Ascending aorta (tissue), 2 donors: ENCODE measurements at regions not wholly inside any gene's neighbourhood (a gene's known extent, or its start where the extent isn't known, plus 50 kb on each side); places are given as distances from the start of the nearest gene placed in this dataset.

Source experiments
- DNase-seq, 2 donors: peaks; one replicate each; pipeline ENCODE4 v3.0.0-alpha.2; 2019; ENCODE audit warnings: low spot score in 2 of 2
- H3K27ac ChIP-seq, 2 donors: fragments of 200-600 bp; sonication (generic); one replicate each; pipeline ENCODE4 v1.5.1; 2016 to 2017; ENCODE audit warnings: mild to moderate bottlenecking in 1 of 2
- H3K27me3 ChIP-seq: fragments of 200-600 bp; sonication (generic); one replicate; pipeline ENCODE4 v1.5.1; 2017
- H3K36me3 ChIP-seq, 2 donors: fragments of 200-600 bp; sonication (generic); one replicate each; pipeline ENCODE4 v1.5.1; 2016
- H3K4me1 ChIP-seq, 2 donors: fragments of 200-600 bp; sonication (generic); one replicate each; pipeline ENCODE4 v1.5.1; 2016 to 2017; ENCODE audit warnings: mild to moderate bottlenecking in 1 of 2
- H3K4me3 ChIP-seq, 2 donors: fragments of 200-600 bp; sonication (generic); one replicate each; pipeline ENCODE4 v1.5.1; 2016 to 2017; ENCODE audit warnings: mild to moderate bottlenecking in 1 of 2
- H3K9me3 ChIP-seq, 2 donors: fragments of 200-600 bp; sonication (generic); one replicate each; pipeline ENCODE4 v1.5.1; 2016
- intact Hi-C: fragments of 100-400 bp; cut with DNase I; formaldehyde crosslinking; loops from one replicate; pipeline ENCODE4 v1.15.1; 2023
- TF ChIP-seq, protein P1 (sequence below), 3 experiments: fragments of 200-600 bp in 2 of 3; fragments of 450-650 bp in 1 of 3; sonication (generic) in 2 of 3; IDR thresholded peaks; one replicate each; pipeline ENCODE4 v1.5.1; 2016 to 2019; ENCODE audit warnings: antibody characterized with exemption in 3 of 3, mild to moderate bottlenecking in 1 of 3, moderate library complexity in 1 of 3

DNA sequence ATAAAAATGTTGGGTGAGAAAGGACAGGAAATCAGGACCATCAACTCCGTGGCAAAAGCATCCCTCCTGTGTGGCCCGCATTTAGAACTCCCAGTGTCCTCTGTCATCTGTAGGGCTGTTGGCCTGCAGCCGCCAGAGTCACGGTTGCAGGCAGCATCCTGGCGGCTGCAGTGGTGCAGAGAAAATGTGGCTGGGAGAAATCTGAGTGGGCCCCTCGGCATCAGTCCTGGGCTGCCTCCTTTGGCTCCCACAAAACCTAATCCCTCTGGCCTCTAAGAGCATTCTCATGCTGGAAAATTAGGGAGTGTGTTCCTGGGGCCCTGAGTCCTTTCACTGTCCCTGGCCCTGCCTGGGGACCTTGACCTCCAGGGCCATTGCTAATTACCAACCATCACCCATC lies 121.9 kb downstream of the WT1 start:
- Histone ChIP-seq H3K27me3 (no peaks in the 10 kb centered on the region), H3K27ac (no peak overlapping the region), H3K4me1 (no peaks in the 10 kb centered on the region), H3K36me3 (no peaks in the 10 kb centered on the region), H3K4me3 (no peak overlapping the region), H3K9me3 (no peaks in the 10 kb centered on the region)
- DNase-seq = no peak
- TF ChIP-seq, protein P1, sequence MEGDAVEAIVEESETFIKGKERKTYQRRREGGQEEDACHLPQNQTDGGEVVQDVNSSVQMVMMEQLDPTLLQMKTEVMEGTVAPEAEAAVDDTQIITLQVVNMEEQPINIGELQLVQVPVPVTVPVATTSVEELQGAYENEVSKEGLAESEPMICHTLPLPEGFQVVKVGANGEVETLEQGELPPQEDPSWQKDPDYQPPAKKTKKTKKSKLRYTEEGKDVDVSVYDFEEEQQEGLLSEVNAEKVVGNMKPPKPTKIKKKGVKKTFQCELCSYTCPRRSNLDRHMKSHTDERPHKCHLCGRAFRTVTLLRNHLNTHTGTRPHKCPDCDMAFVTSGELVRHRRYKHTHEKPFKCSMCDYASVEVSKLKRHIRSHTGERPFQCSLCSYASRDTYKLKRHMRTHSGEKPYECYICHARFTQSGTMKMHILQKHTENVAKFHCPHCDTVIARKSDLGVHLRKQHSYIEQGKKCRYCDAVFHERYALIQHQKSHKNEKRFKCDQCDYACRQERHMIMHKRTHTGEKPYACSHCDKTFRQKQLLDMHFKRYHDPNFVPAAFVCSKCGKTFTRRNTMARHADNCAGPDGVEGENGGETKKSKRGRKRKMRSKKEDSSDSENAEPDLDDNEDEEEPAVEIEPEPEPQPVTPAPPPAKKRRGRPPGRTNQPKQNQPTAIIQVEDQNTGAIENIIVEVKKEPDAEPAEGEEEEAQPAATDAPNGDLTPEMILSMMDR (IDR thresholded peaks at IDR 0.05) = no peak
- intact Hi-C loops = no loop called here

DNA sequence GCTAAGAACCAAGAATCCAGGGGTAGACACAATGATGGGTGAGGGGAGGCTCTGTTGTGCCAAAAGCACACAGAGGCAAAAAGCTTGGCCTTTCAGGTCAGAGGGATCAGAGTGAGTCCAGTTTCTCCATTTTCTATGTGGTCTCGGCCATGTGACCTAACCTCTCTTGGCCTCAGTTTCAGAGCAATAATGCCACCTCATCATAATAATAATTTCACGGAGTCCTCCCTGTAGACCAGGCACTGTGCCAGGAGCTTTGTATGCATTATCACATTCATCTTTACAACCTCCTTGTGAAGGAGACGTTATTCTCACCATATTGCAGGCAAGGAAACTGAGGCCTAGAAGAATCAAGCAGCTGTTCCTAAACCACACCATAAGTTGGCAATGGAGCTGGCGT lies 120.2 kb downstream of the WT1 start:
- TF ChIP-seq, protein P1 (IDR thresholded peaks at IDR 0.05) = no peak
- Histone ChIP-seq H3K27ac (no peak overlapping the region), H3K4me1 (no peaks in the 10 kb centered on the region), H3K27me3 (no peaks in the 10 kb centered on the region), H3K4me3 (no peak overlapping the region), H3K9me3 (no peaks in the 10 kb centered on the region), H3K36me3 (no peaks in the 10 kb centered on the region)
- intact Hi-C loops = no loop called here
- no peak for DNase-seq

DNA sequence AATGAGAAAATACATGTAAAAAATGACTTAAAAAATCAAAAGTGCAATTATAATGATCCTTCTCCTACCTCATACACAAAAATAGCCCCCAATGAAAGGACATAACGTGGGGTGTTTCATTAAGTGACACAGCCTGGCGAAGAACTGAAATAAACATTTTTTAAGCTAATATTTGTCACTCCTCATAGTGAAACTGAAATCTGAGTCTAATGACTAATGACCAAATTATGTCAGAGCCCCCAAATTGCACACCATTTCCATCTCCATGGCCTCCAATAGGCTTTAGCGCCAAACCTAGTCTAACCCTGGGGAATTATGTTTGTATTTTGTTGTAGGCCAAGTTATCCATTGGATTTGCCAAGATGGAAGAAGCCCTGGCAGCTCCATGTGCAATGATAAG lies 119.1 kb downstream of the WT1 start:
- H3K27me3 ChIP-seq = no peaks in the 10 kb centered on the region
- TF ChIP-seq, protein P1 (IDR thresholded peaks at IDR 0.05) = no peak
- H3K27ac ChIP-seq = no peak overlapping the region
- no peaks in the 10 kb centered on the region for H3K36me3 ChIP-seq
- H3K9me3 ChIP-seq = no peaks in the 10 kb centered on the region
- no peak overlapping the region for H3K4me3 ChIP-seq
- H3K4me1 ChIP-seq = no peaks in the 10 kb centered on the region
- intact Hi-C loops = no loop called here
- no peak for DNase-seq

DNA sequence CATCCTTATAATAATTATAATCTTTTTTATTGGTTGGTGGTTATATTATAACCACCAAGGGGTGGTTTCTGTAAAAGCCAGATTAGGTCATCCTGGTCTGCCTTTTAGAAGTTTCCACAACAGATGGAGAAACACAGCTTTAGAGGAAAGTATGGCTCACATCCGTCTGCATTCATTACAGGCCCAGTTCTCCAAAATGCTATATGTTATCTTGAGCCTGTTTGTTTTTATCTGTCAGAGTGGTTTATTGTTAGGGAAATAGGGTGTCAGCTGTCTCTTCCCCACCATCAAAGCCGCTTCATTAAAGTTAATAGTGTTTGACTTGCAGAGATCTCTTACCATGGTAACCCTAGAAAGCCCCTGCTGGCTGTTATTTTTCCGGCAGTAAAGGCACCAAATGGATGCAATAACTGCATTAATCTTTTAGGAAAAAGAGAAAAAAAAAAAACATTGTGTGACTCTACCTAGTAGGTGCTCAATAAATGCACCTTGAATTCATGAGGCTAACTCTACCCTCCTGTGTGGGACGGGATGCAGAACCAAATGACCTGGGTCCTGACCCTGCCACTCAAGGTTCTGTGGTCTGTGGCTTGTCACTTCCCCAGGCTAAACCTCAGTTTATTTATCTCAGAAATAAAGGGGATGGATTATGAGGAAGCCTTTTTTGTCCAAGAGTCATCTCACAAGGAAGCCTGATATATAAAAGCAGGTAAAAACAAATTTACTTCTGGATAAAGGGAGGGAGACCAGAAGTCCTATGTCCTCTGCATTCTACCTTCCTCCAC lies 118.3 kb downstream of the WT1 start:
- intact Hi-C loops = no loop called here
- Histone ChIP-seq H3K9me3 (no peaks in the 10 kb centered on the region), H3K27ac (no peak overlapping the region), H3K4me3 (no peak overlapping the region), H3K27me3 (no peaks in the 10 kb centered on the region), H3K36me3 (no peaks in the 10 kb centered on the region), H3K4me1 (no peaks in the 10 kb centered on the region)
- TF ChIP-seq, protein P1 (IDR thresholded peaks at IDR 0.05) = no peak
- DNase-seq = no peak

DNA sequence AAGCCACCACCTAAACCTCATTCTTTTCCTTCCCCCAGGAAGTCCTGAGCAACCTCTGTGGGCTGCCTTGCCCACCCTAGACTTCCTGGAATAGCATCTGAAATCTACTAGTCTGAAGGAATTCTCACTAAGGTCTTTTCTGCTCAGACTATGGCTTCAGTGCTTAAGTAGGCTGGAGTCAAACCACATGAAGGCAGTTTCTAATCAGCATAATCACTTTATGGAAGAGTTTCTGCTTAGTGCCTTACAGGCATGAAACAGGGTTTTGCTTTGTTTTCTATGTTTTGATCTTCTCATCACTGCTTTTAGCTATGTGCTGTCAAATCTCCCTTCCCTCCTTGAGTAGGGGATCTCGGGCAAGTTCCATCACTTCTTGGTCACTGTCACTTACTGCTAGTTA lies 117.7 kb downstream of the WT1 start:
- Histone ChIP-seq H3K4me1 (no peaks in the 10 kb centered on the region), H3K27me3 (no peaks in the 10 kb centered on the region), H3K9me3 (no peaks in the 10 kb centered on the region), H3K27ac (no peak overlapping the region), H3K4me3 (no peak overlapping the region), H3K36me3 (no peaks in the 10 kb centered on the region)
- intact Hi-C loops = no loop called here
- DNase-seq = no peak
- TF ChIP-seq, protein P1 (IDR thresholded peaks at IDR 0.05) = no peak
